ENCODE measurements at regions not wholly inside any gene's neighbourhood (a gene's known extent, or its start where the extent isn't known, plus 50 kb on each side); places are given as distances from the start of the nearest gene placed in this dataset.

DNA sequence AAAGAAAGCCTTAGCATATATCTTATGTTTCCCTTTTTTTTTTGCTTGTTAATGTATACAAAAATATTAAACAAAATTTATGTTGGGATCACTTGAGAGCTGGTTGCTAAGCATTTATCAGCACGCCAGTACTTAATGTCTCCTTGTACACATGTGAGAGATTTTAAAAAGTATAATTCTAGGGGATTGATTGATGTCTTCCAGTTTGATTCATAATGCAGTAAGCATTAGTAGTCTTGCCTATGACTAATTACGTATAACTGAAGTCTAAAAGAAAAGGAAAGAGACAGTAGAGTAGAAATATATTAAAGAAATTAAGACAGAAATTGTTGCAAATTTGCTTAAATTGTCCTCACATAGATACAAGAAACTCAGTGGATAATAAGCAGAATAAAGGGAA is 1630.4 kb upstream of the B3GALT2 start:
- TF ChIP-seq, protein P1, sequence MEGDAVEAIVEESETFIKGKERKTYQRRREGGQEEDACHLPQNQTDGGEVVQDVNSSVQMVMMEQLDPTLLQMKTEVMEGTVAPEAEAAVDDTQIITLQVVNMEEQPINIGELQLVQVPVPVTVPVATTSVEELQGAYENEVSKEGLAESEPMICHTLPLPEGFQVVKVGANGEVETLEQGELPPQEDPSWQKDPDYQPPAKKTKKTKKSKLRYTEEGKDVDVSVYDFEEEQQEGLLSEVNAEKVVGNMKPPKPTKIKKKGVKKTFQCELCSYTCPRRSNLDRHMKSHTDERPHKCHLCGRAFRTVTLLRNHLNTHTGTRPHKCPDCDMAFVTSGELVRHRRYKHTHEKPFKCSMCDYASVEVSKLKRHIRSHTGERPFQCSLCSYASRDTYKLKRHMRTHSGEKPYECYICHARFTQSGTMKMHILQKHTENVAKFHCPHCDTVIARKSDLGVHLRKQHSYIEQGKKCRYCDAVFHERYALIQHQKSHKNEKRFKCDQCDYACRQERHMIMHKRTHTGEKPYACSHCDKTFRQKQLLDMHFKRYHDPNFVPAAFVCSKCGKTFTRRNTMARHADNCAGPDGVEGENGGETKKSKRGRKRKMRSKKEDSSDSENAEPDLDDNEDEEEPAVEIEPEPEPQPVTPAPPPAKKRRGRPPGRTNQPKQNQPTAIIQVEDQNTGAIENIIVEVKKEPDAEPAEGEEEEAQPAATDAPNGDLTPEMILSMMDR (IDR thresholded peaks at IDR 0.05): no peak
- TF ChIP-seq EZH2 (IDR thresholded peaks at IDR 0.05): no peak

All from neural progenitor cell (in vitro differentiated cells).